GM10266 (cell line): ENCODE measurements at regions not wholly inside any gene's neighbourhood (a gene's known extent, or its start where the extent isn't known, plus 50 kb on each side); places are given as distances from the start of the nearest gene placed in this dataset.

ENCODE experiments used
- DNase-seq: peaks from one replicate; pipeline ENCODE4 v3.0.0; 2012; ENCODE audit errors: extremely low spot score
- CTCF ChIP-seq: IDR thresholded peaks from 2 replicates; pipeline ENCODE4 v1.5.1; 2012; ENCODE audit warnings: mild to moderate bottlenecking, low read depth; ENCODE audit not compliant: control insufficient read depth, insufficient read depth; ENCODE audit errors: missing control alignments

GRCh38 chr13:90068658-90069057 lies 1278.8 kb upstream of the MIR17HG start:
- no peak for DNase-seq
- no peak for TF ChIP-seq CTCF

- no peak for TF ChIP-seq CTCF
- no peak for DNase-seq
These were observed 1277.1 kb upstream of the MIR17HG start for GRCh38 chr13:90070362-90070761.

GRCh38 chr13:90070837-90071525 lies 1276.5 kb upstream of the MIR17HG start:
- TF ChIP-seq CTCF = no peak
- no peak for DNase-seq

- TF ChIP-seq CTCF = no peak
- DNase-seq = no peak
These were observed 1262.7 kb upstream of the MIR17HG start for GRCh38 chr13:90084684-90085290.

GRCh38 chr13:90089051-90089450 lies 1258.4 kb upstream of the MIR17HG start:
- no peak for TF ChIP-seq CTCF
- DNase-seq = no peak

GRCh38 chr13:90091611-90092010 lies 1255.9 kb upstream of the MIR17HG start:
- DNase-seq = no peak
- TF ChIP-seq CTCF = no peak

GRCh38 chr13:90094357-90094756 lies 1253.1 kb upstream of the MIR17HG start:
- TF ChIP-seq CTCF = no peak

More at GRCh38 chr13:90094357-90094756, 1253.1 kb upstream of the MIR17HG start:
- no peak for DNase-seq
